ENCODE measurements at regions not wholly inside any gene's neighbourhood (a gene's known extent, or its start where the extent isn't known, plus 50 kb on each side); places are given as distances from the start of the nearest gene placed in this dataset.

- H3K4me3 ChIP-seq (ENCODE audit: low read depth, low read length): no peak overlapping the region
- in situ Hi-C loops (cut with HindIII; ENCODE audit: low pct_ligation_motif_present, low sequenced_read_pairs): no loop called here
- no peaks in the 10 kb centered on the region for H3K27me3 ChIP-seq (replicated peaks)
- no peak for DNase-seq
- no peaks in the 10 kb centered on the region for H3K36me3 ChIP-seq (replicated peaks)
- no peak for TF ChIP-seq CTCF (IDR thresholded peaks at IDR 0.05; ENCODE audit: low read depth, low read length, missing control alignments)
- no peak overlapping the region for H3K27ac ChIP-seq
These were observed 51.6 kb upstream of the BLTP1 start for GRCh38 chr4:122100508-122100907.

- no peak for TF ChIP-seq CTCF (IDR thresholded peaks at IDR 0.05; ENCODE audit: low read depth, low read length, missing control alignments)
- Histone ChIP-seq H3K4me3 (ENCODE audit: low read depth, low read length) (no peak overlapping the region), H3K27me3 (replicated peaks) (no peaks in the 10 kb centered on the region), H3K36me3 (replicated peaks) (no peaks in the 10 kb centered on the region), H3K27ac (no peak overlapping the region)
- in situ Hi-C loops (cut with HindIII; ENCODE audit: low pct_ligation_motif_present, low sequenced_read_pairs): no loop called here
- DNase-seq: no peak
These were observed 52.2 kb upstream of the BLTP1 start for GRCh38 chr4:122099896-122100295.

- in situ Hi-C loops (cut with HindIII; ENCODE audit: low pct_ligation_motif_present, low sequenced_read_pairs): no loop called here
- H3K4me3 ChIP-seq (ENCODE audit: low read depth, low read length): no peak overlapping the region
- H3K27ac ChIP-seq: no peak overlapping the region
- DNase-seq: no peak
- no peaks in the 10 kb centered on the region for H3K36me3 ChIP-seq (replicated peaks)
- no peak for TF ChIP-seq CTCF (IDR thresholded peaks at IDR 0.05; ENCODE audit: low read depth, low read length, missing control alignments)
- no peaks in the 10 kb centered on the region for H3K27me3 ChIP-seq (replicated peaks)
These were observed 60.2 kb upstream of the BLTP1 start for GRCh38 chr4:122091836-122092405.

GRCh38 chr4:122091397-122091796, 60.7 kb upstream of the BLTP1 start:
- in situ Hi-C loops (cut with HindIII; ENCODE audit: low pct_ligation_motif_present, low sequenced_read_pairs): no loop called here
- Histone ChIP-seq H3K27ac (no peak overlapping the region), H3K4me3 (ENCODE audit: low read depth, low read length) (no peak overlapping the region), H3K36me3 (replicated peaks) (no peaks in the 10 kb centered on the region), H3K27me3 (replicated peaks) (no peaks in the 10 kb centered on the region)
- no peak for DNase-seq
- no peak for TF ChIP-seq CTCF (IDR thresholded peaks at IDR 0.05; ENCODE audit: low read depth, low read length, missing control alignments)

GRCh38 chr4:122090989-122091388, 61.1 kb upstream of the BLTP1 start:
- in situ Hi-C loops (cut with HindIII; ENCODE audit: low pct_ligation_motif_present, low sequenced_read_pairs): no loop called here
- no peak for DNase-seq
- Histone ChIP-seq H3K36me3 (replicated peaks) (no peaks in the 10 kb centered on the region), H3K4me3 (ENCODE audit: low read depth, low read length) (no peak overlapping the region), H3K27ac (no peak overlapping the region), H3K27me3 (replicated peaks) (no peaks in the 10 kb centered on the region)
- TF ChIP-seq CTCF (IDR thresholded peaks at IDR 0.05; ENCODE audit: low read depth, low read length, missing control alignments): no peak
